Dedifferentiated amniotic fluid mesenchymal stem cell (primary cell): ENCODE measurements at regions not wholly inside any gene's neighbourhood (a gene's known extent, or its start where the extent isn't known, plus 50 kb on each side); places are given as distances from the start of the nearest gene placed in this dataset.
"Not testable (repeated sequence)": the region's sequence is repeated elsewhere in the genome, so short reads cannot be mapped to it uniquely, and the experiment has no call there.

Source experiments
- DNase-seq: peaks from one replicate; pipeline ENCODE4 v3.0.0-alpha.2; 2016; ENCODE audit errors: extremely low spot score

DNA sequence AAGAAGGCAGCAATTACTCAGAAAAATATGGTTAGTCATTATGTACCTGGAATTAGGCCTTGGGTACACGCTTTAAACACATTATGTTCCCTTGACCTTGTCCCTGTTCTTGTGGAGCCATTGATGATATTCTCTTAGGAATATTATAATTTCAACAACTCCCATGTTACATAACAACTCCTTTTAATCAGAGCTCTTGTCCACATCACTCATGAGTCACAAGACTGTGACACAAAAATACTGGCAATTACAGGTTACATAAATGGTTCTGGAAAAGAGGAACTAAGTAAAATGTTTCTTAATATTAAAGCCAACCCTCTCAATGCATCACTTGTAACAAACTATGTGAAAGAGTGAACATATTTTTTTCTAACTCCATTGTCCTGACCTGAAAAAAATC lies 143.8 kb upstream of the PCLO start:
- DNase-seq: no peak

DNA sequence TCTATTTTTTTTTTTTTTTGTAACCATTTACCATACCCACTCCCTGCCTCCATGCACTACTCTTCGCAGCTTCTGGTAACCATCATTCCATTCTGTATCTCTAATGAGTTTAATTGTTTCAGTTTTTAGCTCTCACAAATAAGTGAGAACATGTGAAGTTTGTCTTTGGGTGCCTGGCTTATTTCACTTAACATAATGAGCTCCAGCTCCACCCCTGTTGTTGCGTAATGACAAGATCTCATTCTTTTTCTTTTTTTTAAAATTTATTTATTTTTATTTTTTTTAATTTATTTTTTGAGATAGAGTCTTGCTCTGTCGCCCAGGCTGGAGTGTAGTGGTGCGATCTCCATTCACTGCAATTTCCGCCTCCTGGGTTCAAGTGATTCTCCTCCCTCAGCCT lies 142.3 kb upstream of the PCLO start:
- no peak for DNase-seq

DNA sequence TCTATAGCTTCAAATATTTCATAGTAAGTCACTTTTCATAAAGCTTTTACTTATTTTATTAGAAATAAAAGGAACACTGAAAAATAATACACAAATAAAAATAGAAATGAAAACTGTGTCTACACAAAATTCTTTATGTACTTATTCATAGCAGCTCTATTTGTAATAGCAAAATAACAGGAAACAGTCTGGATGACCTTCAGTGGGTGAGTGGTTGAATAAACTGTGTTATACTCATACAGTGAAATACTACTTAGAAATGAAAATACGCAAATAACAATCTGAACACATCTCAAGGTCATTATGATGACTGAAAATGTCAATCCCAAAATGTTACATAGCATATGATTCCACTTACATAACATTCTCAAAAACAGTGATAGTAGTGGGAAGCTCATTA lies 138.7 kb upstream of the PCLO start:
- DNase-seq: peak; percentile 34

DNA sequence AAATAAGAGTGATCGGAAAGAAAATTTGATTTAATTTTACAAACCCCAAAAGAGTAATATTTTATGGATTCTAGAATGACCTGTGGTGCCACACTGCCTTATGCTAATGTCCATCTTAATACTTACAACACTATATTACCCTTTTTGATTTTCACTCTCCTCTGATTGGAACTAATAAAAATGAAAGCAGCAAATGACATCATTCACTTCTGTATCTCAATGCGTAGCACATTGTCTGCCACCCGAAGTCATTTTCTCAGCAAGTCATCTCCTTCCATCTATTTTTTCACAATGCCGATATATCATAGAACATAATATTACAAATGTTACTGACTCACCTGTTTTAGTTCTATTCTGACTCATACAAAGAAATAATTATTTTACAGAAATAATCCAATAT lies 127.5 kb upstream of the PCLO start:
- no peak for DNase-seq

DNA sequence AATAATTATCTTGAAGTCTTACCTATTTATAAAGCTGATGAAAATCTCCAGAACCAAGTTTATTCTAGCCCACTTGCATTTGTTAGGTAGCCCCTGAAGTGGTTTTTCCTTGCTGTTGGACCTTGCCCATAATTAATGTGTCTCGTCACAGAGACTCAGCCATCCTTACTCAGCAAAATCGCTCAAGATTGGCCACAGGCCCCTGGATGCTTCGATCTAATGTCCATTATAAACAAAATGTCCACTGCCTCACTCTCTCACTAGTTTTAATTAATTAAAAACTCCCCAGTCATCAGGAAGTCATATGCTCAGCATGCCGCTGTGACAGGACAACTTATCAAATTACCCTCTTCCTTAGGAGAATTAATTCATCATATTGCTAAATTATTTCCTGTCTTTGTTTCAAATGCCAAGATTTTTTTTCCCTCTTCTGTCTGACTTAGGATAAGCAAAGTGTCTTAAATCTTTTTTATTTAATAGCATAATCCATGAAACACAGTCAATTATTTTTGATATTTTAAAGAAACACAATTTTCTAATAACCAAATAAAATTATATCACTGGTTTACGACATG lies 126.8 kb upstream of the PCLO start:
- no peak for DNase-seq

DNA sequence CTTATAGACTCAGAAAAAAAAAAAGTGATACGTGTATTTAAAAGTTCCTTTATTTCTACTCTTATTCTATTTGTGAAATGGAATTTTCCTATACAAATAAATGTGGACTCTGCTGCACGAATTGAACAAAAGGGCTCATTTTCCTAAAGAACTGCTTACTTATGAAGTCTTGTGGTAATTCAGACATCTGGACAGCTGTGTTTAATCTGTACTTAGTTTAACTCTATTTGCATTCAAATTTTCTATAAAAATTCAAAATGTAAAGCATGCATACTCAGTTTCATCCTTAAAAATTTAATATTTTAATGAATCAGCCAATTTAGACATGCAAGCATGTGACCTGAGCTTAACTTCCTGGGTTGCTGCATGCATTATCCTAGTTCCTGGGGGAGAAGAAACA lies 118.0 kb upstream of the PCLO start:
- no peak for DNase-seq

DNA sequence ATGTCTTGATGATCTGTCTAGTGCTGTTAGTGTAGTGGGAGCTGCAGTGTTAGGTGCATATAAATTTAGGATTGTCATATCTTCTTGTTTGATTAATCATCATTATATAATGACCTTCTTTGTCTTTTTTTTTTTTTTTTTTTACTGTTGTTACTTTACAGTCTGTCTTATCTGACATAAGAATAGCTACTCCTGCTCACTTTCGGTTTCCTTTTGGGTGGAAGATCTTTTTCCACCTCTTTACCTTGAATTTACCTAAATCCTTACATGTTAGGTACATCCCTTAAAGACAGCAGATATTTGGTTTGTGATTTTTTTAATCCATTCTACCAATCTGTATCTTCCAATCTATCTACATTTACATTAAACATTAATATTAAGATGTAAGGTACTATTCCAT lies 113.6 kb upstream of the PCLO start:
- DNase-seq: no peak

DNA sequence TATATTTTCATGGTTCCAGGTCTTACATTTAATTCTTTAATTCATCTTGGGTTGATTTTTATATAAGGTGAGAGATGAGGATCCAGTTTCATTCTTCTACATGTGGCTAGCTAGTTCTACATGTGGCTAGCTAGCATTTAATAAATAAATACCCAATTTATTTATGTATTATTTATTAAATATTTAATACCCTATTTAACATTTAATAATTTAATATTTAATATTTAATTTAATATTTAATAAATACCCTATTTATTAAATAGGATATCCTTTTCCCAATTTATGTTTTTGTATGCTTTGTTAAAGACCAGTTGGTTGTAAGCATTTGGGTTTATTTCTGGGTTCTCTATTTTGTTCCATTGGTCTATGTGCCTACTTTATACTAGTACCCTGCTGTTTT lies 111.0 kb upstream of the PCLO start:
- DNase-seq: no peak

DNA sequence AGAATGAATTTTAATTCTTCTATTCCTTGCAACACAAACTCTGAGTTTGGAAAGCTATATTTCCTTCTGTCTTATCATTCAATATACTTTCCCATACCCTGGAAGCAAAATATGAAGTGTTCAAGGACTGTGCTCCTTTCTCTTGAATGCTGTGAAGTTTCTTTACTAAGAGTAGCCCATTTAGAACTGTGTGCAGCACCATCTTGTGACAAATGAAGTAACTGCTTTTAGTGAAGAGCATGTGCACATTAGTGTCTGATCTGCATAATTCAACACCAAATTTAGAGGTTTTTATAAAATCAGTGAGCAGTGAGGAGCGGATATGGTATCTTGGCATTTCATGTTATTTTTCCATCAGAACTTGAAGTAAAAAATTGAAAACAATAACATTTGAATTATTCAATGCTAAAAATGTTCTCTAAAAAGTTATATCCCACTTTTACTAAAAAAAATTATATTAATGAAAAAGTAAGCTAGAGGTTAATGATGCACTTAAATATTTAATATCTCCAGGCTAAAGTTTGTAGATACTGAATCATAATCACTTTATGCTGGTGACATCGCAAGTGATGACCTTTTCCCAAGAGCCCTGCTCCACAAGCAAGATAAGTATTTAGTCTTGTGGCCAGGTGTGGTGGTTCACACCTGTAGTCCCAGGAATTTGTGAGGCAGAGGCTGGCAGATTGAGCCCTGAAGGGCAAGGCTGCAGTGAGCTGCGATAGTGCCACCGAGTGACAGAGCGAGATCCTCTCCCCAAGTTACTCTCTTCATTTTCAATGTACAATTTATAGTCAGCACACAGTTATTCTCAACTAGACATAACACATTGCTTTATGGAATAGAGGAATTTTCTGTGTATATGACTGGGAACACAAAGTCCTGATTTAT lies 108.8 kb upstream of the PCLO start:
- DNase-seq: peak; percentile 59

DNA sequence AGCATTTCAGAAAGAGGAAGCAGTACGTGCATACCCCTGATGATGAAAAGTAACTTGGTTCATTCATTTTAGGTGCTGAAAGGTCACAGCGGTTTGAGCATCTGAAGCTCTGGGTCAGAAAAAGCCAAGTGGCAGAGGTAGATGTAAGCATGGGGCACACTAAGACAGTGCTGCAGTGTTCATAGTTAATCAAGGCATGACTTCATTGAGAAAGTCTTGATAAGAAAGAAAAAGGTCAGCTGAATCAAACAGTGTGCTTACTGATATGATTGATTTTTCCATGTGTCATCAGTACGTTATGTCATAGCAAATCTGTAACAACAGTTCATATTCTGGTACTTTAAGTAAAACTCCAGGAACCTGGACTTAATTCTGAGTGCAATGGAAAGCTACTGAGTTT lies 107.7 kb upstream of the PCLO start:
- no peak for DNase-seq

DNA sequence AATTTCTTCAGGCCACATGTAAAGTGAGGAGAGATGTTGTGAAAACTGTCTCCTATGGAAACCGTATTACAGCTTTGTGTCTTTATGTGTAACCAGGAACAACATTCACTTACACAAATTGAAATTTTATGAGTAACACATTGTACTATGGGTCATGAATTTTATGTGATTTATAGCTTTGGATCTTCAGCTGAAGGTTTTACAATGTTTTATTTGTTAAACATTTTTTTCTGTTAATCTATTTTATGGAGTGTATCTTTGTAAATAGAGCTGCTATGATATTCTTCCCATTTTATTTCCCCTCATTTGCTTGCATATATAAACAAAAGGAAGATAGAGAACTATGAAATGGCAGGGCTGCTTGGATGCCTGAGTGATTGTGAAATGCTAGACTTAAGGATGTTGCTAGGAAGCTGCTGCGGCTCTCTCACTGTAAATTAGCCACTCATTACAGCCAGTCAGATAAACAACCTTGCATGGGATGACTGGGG lies 104.5 kb upstream of the PCLO start:
- DNase-seq: no peak

DNA sequence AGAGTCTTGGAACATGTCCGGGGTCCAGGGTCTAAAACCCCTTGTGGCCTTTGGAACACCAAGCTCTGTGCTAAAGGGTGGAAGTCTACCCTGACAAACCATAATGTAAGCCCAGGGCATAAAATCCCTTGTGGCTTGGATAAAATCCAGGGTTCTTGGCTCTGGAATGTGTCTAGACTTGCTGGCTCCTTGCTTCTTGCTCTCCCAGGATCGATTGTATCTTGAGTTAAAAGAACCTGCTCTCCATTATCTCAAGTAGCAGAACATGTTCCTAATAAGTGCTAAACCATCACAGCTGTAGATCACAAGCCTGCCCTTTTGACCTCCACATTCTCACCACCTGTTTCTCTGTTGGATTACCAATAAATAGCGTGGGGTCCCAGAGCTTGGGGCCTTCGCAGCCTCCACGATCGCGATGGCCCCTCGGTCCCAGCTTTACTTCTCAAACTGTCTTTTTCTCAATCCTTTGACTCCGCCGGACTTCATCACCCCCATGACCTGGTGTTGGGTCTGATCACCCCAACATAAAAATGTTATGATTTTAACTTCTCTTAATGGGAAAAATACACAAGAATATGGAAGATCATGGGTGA lies 100.9 kb upstream of the PCLO start:
- DNase-seq: not testable (repeated sequence)

DNA sequence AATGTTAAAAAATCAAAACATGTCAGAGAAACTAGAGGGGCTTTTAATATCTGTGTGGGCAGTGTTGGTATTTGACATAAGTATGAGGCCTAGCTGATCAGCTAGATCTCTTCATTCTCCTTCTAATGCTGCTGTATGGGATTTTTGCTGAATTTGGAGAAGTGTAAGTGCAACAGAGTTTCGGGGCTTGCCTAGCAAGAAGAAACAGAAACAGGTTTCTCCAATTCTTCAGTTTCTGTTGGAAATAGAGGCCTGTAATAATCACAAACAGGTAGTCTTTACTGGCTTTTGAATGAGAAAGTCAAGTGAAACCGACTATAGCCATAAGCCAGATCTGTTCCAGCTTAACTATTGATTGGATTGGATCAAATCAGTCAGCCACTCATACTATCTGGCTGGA lies 96.4 kb upstream of the PCLO start:
- no peak for DNase-seq

DNA sequence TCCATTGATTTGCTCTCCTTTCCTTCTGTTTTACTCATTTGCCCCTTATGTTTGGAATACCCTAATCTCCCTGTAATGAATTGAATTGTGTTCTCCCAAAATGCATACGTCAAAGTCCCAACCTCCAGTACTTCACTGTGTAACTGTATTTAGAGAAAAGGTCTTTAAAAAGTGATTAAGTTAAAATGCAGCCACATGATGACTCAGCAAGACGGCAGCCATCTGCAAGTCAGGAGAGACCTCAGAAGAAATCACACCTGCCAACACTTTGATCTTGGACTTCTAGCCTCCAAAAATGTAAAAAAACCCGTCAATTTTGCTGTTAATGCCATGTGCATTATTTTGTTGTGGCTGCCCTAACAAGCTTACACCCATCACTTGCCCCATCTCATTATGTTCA lies 85.3 kb upstream of the PCLO start:
- no peak for DNase-seq

DNA sequence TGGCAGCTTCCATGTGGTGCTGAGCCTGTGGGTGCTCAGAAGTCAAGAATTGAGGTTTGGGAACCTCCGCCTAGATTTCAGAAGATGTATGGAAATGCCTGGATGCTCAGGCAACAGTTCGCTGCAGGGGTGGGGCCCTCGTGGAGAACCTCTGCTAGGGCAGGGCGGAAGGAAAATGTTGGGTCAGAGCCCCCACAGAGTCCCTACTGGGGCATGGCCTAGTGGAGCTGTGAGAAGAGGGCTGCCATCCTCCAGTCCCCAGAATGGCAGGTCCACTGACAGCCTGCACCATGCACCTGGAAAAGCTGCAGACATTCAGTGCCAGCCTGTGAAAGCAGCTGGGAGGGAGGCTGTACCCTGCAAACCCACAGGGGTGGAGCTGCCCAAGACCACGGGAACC lies 56.5 kb upstream of the PCLO start:
- not testable (repeated sequence) for DNase-seq

DNA sequence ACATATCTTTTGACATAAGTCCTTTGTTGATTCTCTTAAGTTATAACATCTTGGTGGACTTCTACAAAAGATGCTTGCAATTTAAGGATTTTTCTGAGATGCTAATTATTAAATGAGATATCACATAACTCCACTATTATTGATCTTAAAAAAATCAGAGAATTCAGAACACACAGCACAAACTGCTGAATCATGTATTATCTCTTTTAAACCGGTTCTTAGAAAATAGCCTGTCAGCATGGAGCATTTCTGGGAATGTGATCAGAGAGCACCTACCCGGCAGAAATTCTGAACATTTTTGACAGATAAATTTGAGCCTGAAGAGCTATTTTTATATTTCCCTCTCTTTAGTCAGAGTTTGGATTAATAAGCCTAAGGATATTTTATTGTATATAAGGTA lies 50.2 kb upstream of the PCLO start:
- DNase-seq: no peak
